H4 (cell line): ENCODE measurements at regions not wholly inside any gene's neighbourhood (a gene's known extent, or its start where the extent isn't known, plus 50 kb on each side); places are given as distances from the start of the nearest gene placed in this dataset.
"Not testable (repeated sequence)": the region's sequence is repeated elsewhere in the genome, so short reads cannot be mapped to it uniquely, and the experiment has no call there.

Source experiments
- DNase-seq: peaks from one replicate; pipeline ENCODE4 v3.0.0-alpha.2; 2015; ENCODE audit warnings: low spot score

- no peak for DNase-seq
Observed at GRCh38 chr5:158202801-158203200, 343.9 kb upstream of the CLINT1 start.

DNA sequence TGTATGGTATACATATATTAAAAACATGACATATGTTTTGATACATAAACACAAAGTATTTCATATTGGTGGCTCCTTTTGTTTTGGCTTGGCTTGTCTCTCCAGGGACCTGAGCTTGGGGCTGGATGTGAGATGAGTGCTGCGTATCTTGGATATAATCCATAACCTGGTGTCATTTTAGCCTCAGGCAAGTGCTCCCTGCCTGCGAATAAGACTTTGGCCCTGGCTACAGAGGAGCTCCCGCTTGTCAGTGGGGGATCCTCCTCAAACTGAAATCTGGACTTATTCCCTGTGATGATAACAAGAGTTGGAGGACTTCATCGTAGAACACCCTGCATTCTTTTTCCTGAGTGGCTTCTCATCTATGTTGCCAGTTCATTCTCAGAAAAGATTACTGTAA lies 341.7 kb upstream of the CLINT1 start:
- DNase-seq: no peak

- DNase-seq: no peak
Observed at GRCh38 chr5:158198636-158199035, 339.7 kb upstream of the CLINT1 start.

DNA sequence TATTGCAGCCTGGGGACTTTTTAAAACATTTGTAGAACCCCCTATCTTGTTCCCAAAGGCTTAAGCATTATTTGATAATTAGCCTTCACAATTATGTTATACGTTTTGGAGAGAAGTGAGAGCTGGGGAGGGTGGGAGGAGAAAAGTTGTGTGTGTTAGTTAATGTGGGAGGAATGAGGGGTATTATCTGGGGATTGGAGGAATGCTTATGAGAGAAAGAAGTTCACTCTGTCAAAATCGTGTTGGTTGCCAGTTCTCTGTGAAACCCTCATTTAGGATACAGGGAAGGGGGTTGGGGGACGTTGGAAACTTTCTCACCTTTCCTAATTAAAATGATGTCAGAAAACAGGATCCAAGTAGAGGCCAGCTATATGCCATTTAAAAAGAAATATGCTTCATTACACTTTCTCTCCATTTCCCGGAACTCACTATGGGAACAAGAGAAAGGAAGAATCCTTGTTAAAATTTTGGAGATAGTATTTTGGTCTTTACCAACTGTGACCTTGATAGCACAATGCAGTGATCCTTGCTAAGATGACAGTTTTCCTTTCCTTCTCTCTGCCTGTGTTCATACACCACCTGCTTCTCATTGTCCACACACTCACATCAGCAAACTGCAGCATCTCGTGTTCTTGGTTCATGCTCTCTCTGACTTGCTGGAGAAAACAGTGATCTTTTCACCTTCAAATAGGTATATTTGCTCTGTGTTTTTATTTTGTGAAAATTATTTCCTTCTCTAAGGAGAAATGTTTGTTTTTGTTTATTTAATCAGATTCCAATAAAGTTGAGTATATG lies 336.7 kb upstream of the CLINT1 start:
- DNase-seq: no peak

GRCh38 chr5:158194561-158194976 lies 335.6 kb upstream of the CLINT1 start:
- DNase-seq: no peak

DNA sequence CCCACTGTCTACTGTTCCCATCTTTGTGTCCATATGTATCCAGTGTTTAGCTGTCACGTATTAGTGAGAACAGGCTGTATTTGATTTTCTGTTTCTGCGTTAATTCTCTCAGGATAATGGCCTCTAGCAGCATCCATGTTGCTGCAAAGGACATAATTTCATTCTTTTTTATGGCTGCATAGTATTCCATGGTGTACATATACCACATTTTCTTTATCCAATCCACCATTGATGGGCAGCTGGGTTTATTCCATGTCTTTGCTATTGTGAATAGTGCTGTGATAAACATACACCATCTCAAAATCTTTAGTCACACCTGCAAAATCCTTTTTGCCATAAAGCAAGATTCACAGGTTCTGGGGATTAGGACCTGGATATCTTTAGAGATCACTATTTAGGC lies 334.4 kb upstream of the CLINT1 start:
- not testable (repeated sequence) for DNase-seq

DNA sequence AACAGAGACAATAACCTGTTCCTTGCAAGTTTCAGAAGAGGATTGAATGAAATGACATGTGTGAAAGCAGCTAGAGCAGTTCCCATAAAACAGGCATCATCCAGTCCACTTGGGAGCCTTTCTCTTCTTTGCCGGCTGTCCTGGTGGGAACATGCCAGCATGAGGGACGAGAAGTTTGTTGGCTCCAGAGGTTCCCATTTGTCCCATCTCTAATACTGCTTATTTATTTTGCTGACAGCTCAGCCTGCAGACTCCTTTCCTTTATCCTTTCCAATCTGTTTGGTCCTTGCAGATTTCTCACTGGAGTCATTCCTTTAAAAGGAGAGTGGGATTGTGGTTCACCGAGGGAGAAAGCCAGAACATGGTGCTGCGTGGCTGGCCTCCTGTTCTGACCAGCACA lies 321.5 kb upstream of the CLINT1 start:
- DNase-seq: no peak

DNA sequence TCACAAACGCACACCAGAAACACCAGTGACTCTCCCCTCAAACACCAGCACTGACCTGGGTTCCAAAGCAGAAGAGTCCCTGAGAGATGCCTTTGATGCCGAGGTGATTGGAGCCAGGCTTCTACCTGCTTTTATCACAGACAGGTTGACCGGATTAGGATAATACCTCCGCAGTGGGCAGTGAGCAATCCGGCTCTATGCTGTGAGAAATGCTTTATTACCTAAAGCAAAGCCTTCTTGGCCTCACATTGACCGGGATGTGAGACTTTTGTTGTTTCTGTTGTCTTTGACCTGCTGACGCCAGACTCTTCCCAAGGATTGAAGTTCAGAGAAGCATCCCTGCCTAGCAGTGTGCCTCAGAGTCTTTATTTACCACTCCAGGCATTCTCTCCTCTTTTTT lies 320.3 kb upstream of the CLINT1 start:
- no peak for DNase-seq

GRCh38 chr5:158178535-158178934 lies 319.6 kb upstream of the CLINT1 start:
- no peak for DNase-seq

GRCh38 chr5:158177146-158177545 lies 318.2 kb upstream of the CLINT1 start:
- DNase-seq: no peak

DNA sequence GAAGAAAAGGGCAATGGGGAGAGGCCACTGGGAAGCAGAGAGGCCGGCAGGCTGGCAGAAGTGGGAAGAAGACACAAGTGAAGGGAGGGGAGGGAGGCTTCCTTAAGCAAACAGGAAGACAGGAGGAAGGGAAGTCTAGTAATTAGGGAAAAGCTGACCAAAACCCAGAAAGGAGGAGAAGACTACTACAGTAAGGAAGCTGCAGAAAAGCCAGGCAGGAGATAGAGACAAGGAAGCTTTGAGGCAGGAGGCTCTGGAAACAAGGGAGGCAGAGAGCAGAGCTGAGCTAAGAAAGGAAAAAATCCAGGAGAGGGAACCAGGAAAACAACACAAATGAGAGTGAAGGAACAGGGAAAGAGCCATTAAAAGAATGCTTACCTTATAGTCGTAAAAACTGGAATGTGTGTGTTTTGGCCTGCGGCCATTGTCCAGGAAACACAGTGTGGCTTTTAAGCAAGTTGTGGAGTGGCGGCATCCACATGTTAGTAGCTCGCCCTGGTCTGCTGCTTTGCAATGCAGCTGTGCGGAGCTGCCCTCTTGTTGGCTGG lies 317.1 kb upstream of the CLINT1 start:
- DNase-seq: peak; percentile 20

DNA sequence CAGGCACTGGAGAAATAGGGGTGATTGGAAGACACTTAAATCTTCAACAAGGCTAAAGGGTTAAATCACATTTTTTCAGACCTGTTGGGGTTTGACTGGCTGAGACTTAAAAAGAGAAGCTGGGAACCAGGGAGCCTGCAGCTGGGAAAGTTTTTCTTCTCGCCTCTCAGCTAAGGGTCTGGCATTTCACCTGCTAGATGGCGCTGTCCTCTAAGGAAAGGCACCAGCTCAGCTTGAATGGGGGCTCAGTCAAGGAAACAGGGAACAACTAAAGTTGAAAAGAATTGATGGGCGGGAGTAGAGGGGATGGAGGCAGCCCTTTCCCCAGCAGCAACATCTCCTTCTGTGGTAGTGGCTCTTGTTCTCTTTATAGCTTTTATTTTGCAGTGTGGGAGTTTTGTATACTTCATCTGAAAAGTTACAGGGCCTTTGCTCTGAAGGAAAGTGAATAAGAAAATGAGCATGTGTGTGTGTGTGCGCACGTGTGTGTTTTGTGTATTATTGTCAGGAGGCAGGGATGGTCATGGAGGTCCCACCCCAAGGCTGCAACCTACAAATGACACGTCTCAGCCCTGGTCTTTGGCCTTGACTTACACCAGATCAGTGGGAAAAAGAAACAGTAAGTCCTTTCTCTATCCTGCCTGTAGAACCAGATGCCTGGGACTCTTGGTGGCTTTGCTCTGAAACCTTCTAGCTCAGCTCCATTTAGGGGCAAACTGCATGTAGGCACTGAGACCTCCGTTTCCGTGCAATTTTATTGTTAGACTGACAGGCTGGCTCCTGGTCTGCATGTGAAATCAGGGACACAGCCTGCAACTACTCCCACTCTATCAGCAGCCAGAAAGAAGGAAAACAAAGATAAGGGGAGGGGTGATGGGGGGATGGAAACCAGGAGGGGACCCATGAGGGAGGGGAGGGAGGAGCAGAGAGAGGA lies 316.2 kb upstream of the CLINT1 start:
- DNase-seq: peak; percentile 39

- DNase-seq: no peak
Observed at GRCh38 chr5:158174026-158174425, 315.1 kb upstream of the CLINT1 start.

DNA sequence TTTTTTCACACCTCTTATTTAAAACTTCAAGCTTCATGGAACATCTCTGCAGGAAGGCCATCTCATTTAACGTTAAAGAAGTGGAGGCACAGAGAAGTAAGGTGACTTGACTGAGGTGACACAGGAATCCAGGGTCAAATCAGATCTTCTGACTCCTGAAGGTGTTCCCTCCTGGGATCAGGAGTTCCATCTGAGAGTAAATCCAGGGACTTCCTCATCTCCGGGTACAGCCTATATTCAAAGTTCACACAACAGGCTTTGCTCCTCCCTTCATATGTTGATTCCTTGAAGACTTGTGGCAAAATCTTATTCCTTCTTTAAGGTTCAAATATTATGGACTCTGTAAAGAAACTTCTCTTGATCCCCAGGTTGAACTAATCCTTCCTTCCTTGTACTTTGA lies 313.1 kb upstream of the CLINT1 start:
- DNase-seq: no peak

DNA sequence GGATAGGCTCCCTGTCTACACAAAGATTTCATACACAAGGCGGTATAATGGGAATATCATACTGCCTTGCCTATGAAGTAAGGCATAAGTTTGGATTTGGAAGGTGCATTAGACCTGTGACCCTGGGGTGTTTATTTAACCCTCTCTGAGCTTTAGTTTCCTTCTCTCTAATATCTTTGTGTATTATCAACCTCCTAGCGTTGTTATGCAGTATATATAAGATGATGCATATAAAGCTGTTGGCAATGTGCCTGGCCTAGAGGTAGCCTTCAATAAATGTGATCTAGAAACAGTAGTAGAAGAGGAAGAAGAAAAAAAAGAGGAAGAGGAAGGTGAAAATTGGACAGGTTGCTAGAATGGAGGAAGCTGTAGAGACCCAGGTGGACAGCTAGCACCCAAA lies 311.6 kb upstream of the CLINT1 start:
- no peak for DNase-seq

- DNase-seq: no peak
Observed at GRCh38 chr5:158170060-158170459, 311.1 kb upstream of the CLINT1 start.

DNA sequence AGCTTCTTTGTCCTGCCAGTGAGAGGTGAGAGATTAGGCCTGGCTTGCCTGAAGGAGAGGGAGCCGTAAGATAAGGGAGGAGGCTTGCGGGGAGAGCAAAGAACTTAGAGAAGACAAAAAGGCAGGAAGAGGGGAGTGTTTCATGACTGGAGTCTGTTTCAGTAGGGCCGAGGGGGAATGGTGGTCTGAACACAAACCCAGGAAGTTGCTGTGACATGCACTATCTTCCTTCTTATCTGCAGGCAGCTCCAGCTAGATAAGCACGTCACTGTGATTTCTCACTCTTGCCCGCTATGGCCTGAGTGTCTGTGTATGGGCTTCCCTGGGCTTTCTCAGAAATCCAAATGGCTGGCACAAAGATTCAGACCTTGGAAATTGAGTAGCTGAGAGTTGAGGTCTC lies 307.5 kb upstream of the CLINT1 start:
- no peak for DNase-seq

DNA sequence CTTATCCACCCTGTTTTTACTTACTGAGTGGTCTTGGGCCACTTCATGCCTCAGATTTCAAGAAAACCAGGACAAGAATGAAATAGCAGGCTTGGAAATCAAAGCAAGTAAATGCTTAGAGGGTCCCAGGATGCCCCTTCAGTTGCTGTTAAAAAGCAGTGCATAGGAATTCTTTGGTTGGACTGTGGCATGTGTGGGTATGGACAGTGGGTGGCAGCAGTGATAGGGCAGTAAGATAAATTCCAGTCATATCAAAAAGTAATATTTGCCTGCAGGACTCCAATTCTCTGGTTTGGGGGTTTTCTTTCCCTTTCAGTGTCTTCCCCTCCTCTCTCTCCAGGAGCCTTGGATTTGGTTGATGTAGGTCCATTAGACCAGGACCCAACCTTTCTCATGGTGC lies 306.7 kb upstream of the CLINT1 start:
- DNase-seq: no peak

- no peak for DNase-seq
Observed at GRCh38 chr5:158164296-158165047, 305.5 kb upstream of the CLINT1 start.

DNA sequence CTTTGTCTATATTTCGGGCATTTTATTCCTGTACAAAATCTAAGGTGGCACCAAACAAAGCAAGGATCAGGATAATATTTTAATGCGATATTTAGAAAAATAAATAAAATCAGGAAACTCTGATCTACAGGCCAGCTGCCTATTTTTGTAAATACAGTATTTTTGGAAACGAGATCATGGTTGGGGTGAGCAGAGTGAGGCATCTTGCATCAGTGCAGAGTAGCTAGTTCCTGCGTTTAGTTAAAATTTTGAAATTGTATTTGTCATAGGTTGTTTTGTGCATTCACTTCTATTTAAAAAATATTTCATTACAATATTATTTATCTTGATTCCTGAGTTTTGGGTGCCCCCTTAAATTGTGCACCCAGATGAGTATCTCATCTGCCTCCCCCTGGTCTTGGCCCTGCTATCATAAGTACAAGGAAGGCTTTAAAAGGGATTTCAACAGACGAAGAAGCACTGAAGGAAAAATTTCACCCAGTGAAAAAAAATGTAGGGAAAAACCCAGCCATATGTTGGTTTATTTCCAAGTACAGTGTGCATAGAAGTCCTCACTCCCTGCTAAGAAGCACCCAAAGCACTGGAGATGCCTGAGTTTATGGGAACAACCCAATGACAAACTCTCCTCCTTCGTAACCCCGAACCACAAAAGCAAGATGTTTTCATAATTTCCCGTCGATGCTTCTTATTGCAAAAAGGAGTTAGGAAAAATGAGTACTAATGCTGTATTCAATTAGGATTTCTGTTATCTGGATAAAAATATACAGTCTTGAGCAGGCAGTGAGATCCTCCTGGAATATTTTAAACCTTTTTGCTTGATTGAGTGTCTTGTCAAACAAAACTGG lies 304.7 kb upstream of the CLINT1 start:
- DNase-seq: no peak

DNA sequence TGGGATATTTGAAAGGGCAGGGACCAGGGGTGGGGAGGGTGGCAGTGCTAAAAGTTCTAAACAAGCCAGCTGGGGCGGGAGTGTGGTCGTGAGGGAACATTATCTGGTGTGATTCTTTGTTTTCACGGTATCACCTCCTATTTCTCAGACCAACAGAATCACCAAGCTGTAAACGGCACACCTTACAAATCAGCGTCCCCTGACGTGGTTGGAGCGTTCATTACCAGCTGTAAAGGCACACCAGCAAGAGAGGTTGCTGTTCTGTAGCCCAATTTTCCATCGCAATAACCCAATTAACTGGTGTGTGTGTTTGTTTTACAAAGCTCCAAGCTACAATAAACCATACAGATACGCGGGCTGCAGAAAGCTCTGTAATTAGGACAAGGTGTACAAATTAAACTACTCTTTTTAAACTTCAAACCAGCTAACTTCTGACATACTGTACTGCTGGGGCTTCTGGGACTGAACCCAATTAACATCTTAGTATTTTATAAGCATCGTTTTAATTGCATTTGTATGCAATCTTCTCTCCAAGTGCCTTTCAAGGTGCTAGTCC lies 303.6 kb upstream of the CLINT1 start:
- DNase-seq: no peak
